NCI-H2196 treated with DMSO at 0.1 percent for 48 hours (cell line): ENCODE measurements at regions not wholly inside any gene's neighbourhood (a gene's known extent, or its start where the extent isn't known, plus 50 kb on each side); places are given as distances from the start of the nearest gene placed in this dataset.

Source experiments
- DNase-seq: peaks from one replicate; lab custom pipeline; 2025; ENCODE audit not compliant: unreplicated experiment; lab: John Stamatoyannopoulos, UW

DNA sequence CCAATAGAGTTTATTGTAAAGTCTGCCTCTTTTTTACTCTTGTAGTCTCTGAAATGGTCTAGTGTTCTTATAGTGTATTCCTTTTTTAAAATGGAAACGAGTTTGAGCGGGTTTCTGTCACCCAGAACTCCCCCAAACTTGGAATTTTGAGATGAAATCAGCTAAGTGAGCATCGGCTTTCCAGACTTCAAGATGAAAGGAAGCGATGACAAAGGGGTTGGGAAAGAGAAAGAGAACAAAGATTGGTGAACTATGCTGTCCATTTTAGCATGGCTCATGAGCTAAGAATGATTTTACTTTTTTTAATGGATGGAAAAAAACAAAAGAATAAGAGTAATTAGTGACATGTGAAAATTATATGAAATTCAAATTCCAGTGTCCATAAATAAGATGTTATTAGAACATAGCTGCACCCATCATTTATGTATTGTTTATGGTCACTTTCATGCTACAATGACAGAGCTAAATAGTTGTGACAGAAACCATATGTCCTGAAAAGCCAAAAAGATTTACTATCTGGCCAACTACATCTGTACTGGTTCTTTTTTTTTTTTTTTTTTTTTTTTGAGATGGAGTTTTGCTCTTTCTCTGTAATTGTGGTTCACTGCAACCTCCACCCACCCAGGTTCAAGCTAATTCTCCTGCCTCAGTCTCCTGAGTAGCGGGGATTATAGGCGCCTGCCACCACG is 52.7 kb upstream of the PDZRN3 start:
- no peak for DNase-seq
